ENCODE measurements at regions not wholly inside any gene's neighbourhood (a gene's known extent, or its start where the extent isn't known, plus 50 kb on each side); places are given as distances from the start of the nearest gene placed in this dataset.

DNA sequence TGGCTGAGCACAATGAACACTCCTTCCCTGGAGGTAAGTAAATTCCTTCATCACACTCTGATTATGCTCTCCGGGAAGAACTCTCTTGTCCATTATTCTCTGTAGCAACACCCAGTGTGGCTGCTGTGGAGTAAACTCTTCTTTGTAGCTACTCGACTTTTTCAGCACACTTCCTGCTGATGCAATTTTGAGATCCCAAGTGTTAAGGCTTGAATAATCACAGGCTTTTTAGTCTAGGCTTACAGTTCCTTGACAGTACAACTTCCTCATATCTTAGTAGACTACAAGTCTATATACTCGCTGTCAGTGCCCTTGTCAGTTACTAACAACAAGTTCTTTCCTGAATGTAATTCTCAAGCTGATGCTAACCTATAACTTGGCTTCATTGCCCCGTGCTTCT, 301.8 kb upstream of the API5 start:
- no peak for DNase-seq

DNA sequence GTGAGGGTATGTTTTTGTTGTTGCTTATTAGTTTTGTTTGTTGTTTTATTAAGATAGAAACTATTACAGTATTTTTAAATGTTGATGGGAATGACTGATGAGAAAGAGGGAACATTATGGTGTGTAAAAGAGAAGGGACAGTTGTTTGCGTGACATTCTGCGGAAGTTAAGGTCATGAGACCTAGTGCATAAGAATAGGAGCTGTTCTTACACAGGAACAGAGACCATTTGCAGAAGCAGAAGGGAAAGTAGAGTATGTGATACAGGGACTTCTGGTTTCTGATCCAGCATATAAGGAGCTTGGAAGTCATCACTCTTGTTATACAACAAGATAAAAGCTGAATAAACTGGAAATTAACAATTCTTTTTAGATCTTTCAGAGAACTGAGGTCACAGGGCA, 299.2 kb upstream of the API5 start:
- no peak for DNase-seq

DNA sequence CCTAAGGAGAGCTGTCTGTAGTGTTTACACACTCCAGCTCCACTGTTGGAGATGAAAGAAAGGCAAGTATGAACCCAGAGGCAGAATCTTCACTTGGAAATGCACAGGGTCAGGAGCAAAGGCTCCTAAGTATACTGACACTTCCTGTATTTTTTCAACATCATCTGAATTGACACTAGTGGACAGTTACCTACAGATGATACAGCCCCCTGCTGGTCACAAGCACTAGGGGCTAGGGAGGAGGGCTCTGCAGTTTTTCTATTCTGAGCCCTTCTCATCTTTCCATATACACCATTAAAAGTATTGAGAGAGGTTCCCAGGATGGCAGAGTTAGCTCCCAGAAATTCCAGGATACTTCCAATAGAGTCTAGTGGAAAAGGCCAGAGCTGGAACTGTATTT, 290.3 kb upstream of the API5 start:
- DNase-seq = no peak

DNA sequence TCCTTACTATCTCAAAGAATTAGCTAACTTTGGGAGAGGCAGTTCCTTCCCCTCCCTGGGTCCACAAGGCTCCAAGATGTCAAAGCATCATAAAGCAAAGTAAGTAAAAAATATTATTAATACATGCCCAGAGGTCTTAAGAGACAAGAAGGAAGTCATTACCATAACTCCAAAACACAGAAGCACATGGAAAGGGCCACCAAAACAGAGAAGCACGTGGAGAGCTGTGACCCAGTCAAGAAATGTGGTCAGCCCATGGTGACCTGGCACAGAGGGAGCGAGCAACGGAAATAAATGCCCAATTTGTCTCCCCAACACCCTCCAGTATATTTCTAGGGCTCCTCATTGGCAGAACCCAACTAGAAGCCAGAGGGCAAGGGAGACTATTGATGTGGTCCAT, 277.5 kb upstream of the API5 start:
- DNase-seq = no peak

DNA sequence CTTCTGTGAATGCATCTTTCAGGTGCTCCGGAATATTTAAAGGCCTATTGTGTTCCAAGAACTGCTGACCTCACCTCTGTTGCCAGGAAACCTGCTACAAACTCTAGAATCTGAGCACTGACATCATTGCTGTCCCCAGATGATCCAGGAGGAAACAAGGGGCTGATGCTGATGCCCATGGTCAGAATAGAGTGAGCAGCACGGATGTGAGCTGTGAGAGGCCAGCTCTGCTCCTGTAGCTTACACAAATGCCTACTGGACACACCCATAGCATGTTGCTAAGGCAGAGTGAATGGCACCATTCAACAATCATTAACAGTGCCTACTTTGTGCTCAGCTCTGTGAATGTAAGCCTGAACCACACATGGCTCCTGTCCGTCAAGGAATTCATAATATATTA, 276.7 kb upstream of the API5 start:
- DNase-seq = no peak

DNA sequence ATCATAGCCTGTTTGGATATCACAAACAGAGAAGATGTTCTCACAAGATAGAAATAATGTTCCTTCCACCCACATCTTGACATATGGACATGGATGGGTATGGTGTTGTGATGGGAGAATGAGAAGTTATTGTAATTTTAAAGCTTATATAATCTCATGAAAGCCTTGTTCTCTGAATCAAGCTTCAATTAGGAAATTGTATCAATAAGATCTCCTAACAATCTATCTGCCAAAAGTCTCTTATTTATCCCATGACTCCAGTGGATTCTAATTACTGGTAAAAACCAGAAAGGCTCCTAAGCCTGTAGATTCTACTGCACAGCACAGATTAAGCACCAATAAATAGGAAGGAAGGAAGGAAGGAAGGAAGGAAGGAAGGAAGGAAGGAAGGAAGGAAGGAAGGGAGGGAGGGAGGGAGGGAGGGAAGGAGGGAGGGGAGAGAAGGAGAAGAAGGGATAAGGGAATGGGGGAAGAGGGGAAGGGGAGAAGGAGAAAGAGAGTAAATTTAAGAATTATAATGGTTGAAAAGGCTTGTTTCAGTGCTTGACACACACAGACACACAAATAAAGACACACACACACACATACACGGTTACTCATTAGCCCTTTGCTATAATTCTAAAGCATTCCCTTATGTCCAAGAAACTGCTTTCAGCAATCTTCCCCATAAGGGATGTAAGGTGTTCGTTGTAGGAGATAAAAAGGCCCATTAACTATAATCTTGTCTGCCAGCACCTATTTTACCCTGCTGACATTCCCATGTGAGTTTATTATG, 258.0 kb upstream of the API5 start:
- DNase-seq = no peak

DNA sequence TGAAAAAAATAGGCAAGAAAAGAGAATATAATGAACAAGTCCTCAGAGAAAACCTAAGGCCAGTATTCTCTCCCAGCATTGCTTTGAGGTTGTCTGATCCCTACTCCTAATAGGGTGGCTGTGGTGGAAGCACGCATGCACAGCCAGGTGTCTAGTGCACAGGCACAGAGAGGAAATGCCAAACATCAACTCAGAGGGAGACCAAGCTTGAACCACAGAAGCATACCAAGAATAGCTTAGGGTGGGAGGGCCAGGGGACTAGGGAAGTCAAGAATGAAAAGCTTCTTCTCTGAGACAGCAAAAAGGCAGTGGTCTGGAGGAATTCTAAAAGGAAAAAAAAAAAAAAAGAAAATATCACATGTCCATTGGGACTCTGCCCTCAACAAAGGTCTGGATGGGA, 244.1 kb upstream of the API5 start:
- no peak for DNase-seq

DNA sequence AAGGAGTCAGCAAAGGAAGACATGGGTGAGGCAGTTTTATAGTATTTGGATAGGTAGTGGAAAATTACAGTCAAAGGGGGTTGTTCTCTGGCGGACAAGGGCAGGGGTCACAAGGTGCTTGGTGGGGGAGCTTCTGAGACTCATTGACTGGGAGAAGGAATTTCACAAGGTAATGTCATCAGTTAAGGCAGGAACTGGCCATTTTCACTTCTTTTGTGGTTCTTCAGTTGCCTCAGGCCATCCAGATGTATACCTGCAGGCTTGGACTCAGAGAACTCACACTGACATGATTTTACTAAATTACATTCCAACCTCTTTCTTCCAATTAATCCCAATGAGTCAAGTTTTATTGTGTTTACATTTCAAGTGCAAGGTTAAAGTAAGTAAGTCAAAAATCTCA, 240.5 kb upstream of the API5 start:
- no peak for DNase-seq

DNA sequence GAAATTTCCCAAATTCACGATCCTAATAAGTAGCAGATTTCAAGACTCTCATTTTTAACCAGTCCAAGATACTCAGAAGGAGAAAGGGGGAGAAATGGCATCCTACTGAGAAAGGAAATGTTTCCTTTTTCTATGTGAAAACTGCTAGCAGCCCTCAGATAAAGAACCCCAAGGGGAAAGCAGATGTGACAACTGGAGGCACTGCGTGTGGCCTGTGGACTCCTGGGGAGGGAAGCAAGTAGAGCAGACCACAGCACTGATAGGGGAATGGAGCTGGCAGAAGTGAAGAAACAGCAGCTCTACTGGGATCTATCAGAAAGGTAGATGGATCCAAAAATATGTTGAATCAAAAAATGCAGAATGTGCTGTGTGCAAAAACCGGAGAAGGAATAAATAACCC, 239.7 kb upstream of the API5 start:
- no peak for DNase-seq

DNA sequence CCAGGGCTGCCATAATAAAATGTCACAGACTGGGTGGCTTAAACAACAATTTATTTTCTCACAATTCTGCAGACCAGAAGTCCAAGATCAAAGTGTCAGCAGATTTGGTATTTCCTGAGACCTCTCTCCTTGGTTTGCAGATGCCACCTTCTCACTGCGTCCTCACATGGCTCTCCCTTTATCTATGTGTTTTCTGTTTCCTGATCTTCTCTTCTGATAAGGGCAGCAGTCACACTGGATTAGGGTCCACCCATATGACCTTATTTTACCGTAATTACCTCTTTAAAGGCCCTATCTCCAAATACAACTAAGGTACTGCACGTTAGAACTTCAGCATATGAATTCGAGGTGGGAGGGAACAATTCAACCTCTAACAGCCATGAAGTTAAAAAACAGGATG, 238.9 kb upstream of the API5 start:
- no peak for DNase-seq

DNA sequence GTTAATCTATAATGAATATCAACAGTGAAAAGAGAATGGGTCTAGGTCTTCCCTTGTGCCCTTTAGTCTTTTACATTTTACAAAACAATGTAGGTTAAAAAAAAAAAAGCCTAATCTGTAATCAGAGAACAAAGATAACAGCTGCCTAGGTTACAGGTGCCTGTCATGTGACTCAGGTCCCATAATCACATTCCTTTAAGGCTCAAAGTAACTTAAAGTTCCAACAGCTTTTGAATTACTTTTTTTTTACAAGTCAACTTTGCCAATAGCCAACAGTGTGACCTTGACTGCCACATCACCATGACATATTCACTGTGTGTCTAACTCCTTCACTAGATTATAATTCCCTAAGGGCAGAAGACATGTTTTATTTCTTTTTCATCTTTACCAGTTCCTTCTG, 237.0 kb upstream of the API5 start:
- DNase-seq = no peak

DNA sequence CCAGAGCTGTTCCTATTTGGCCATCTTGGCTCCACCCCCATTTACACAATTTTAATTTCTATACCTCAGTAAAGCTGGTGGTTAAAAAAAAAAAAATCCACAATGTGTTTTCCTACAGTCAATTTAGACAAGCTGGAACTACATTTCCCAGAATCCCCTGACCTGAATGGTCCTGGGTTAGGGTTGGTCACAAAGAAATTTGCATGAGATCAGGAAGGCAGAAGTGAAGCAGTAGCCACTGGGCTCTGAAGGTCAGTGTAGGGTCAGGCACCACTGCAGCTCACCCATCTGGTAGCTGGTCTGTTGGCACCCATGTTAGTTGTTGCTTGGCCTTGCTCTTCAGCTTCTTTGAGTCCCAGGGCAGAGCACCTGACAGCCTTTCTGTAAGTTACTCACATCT, 210.7 kb upstream of the API5 start:
- no peak for DNase-seq

DNA sequence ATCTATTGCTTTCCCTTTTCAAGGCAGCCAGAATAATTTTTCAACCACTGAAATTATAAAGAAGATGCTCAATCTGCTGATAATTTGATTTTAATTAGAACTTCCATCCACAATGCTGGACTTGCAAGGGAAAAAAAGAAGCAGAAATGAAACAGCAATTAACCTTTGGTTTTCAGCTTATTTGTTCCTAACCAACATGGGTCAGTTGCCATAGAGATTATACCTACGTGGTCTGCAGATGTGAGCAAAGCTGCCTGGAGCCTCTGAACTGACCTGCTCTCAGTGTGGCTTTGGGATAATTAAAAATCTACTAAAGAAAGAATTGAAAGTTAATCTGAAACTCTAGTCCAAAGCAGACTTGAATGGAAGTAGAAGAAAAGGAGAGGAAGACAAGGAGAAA, 195.7 kb upstream of the API5 start:
- no peak for DNase-seq

DNA sequence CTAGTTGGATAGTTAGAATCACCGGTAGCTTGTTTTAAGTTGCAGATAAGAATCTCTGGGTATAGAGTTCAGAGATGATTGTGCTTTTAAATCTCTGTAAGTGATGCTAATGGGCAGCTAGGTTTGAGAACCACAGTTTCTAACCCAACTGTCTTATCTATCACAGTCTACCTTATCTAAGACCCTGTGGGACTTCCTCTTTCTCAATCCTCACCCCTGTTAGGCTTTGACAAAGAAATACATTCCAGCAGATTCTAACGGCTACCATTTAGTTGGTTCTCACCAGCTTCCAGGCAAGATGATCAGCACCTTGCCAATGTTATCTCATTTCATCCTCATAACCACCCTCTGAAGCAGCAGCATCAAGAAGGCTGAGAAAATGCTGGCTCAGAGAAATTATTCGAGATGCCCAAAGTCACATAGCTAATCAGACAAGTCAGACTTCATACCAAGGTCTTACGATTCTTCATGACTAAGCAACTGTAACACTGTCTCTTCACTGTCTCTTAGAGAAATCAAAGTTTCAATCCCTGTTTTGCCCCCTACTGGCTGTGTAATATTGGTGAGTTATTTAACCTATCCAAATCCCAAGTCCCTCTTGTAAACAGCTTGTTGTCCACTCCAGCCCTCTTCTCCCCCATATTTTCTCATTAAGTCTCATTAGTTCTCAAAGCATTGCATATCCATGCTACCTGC, 192.4 kb upstream of the API5 start:
- DNase-seq = no peak

DNA sequence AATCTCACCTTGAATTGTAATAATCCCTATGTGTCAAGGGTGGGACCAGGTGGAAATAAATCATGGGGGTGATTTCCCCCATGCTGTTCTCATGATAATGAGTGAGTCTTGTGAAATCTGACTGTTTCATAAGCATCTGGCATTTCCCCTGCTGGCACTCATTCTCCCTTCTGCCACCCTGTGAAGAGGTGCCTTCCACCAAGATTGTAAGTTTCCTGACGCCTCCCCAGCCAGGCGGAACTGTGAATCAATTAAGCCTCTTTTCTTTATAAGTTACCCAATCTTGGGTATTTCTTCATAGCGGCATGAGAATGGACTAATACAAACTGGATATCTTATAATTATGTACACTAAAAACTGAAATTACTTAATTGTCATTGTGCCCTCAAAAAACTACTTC, 189.2 kb upstream of the API5 start:
- DNase-seq = no peak

DNA sequence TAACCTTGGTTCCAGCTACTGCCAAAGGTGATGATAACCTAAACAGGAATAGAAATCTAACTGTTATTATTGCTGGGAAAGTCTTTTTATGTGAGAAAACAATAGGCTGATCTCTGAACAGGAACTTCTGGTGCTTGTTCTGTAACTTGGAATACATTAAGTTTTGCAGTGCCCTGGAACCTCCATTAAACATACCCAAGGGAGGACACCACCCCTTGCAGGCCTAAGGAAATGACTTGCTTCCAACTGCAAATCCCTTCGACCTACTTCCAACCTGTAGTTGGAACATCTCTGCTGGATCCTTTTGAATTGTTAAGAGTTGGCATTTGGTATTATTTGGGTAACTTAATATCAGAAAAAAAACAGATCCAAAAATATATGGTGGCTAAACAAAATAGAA, 188.4 kb upstream of the API5 start:
- DNase-seq = no peak

DNA sequence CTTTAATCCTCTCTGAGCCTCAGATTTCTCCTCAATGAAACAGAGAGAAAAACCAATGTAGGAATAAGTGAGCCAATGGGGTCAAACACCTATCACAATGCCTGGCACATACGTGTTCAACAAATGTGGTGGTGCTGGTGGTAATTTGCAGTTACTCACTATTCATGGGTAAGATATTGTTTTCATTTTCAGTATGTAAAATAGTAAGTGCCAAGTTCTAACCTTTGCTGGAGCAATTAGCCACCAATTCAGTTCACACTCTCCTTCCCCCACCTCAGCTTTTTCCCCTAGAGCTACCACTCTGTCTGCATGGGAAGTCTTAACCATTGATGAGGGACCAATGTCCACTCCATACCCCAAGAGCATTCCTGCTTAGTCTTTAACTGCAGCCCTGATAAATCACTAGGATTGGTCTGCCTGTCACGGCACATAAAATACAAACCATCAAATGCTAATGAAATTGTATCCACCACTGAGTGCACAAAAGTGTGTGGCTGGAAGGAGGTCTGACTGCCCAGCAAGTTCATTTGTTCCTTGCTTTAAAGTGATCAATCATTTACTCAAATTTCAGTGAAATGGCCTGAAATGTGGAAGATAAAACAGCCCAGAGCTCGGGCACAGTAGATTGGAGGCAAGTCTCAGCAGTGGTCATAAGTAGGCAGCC, 187.4 kb upstream of the API5 start:
- no peak for DNase-seq

DNA sequence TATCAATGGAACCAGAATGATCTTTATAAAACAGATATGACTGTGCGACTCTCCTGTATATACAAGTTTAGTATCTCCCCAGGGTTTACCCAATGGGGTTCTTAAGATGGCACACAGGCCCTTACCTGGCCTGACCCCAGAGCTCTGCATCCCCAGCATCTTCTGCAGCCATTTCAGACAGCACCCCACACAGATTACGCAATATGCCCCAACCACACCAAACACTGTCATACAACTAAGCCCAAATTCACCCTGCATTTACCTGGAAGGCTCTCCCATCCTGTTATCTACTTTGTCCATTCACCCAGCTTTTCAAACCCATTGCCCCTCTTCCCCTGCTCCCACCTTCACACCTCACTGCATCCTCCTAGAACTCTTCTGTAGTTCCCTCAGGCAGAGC, 182.5 kb upstream of the API5 start:
- DNase-seq = no peak

DNA sequence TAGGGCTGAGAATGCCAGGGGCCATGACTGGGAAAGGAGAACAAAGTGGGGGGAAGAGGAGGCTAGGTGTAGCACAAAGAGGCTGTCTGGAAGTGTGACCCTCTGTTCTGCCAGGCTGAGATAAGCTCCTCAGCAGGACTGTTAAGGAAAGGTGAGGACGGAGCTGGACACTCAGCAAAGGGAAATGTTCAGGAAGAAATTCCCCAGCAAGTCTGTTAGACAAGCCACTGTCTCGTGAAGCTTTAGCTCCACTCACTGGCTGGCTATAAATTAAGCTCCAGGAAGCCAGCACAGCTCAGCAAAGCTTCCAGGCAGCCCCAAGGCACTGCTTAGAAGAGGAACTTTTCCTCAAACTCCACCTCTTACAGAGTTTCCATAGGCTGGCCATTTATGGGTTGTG, 181.2 kb upstream of the API5 start:
- no peak for DNase-seq

DNA sequence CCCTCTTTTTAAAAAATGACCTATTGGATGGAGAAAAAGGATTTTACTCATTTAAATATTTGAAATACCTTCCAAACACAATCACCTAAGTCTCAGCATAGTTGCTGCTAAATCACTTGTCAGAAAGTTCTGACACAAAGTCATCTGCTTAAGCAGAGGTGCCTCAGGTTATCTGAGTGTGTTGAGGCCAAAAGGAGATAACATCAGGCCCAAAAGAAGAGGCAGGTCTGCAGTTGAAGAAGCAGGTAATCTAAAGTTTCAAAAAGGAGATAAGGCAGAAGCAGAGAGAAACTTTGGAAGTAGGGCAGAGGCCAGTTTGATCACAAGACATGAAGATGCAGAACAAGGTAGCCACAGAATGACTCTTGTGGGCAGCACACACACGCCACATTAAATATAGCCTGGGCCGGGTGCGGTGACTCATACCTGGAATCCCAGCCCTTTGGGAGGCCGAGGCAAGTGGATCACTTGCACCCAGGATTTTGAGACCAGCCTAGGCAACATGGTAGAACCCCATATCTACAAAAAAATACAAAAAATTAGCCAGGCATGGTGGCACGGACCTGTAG, 175.7 kb upstream of the API5 start:
- no peak for DNase-seq

DNA sequence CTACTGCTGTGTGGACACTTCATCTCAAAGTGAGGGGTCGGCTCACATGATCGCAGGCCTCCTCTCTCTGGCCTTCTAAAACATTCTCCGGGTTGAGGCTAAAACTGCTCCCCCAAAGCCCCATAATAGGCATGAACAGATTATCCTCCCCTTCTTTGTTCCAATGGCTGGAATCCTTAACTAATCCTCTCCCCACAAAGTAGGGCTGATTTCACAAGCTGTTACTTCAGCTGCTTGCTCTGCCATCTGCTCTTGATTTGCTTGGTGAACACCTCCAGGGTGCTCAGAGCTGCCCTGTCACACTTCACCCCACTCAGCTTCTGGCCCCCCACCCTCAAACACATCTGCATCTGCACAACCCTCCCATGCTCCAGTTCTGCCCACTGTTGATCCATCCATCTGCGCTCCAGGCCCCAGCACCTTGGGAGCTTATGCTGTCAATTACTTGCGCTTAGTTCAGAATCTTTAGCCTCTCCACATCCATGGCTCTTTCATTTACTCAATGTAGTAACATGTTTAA, 173.1 kb upstream of the API5 start:
- no peak for DNase-seq

DNA sequence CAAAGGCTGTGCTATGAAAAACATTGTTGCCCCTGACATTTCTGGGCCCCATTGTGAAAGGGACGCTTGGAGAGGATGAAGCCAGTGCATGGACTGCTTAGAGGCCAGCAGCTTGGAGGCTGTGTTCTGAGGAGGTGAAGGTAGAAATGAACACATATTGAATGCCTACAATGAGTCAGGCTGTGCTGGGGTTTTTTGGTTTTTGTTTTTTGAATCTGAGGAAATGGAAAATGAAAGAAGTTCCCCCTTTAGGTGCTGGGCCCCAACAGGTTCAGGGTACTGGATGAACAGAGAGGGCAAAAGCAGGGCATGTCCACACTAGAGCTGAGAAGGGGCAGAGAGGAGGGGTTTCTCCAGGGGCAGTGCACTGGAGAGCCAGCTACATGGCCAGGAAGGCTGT, 166.1 kb upstream of the API5 start:
- no peak for DNase-seq

DNA sequence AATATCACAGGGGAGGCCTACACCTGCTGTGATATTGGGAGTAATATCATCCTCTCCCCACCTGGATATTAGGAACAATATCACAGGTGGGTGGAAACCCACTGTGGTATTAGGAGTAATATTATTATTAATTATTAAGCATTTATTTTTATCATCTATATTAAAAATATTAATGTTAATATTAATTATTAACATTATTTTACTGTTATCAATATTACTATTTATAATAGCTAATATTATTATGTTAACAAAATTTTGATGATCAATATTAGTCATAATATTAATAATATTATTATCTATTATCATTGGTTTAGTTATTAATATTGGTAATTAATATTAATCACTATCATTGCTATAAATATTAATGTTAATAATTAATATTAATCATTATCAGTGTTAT, 161.1 kb upstream of the API5 start:
- DNase-seq = no peak

DNA sequence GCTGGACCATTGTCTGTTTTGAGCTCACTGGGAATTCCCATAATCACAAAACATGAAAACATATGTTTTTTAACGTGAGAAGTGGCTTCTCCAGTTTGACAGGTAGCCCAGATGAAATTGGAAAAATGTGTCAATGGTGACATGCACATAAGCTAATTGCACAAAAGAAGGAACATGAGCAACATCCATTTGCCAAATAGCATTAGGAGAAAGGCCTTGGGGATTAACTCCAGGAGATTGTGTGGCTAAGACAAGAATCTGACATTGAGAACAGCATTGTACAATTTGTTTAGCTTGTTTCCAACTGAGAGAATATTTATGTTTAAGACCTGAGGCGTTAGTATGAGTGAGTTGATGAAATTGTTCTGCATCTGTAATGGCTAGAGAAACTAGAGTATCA, 147.0 kb upstream of the API5 start:
- no peak for DNase-seq

Data from fibroblast of skin of abdomen (primary cell).